ENCODE measurements at regions not wholly inside any gene's neighbourhood (a gene's known extent, or its start where the extent isn't known, plus 50 kb on each side); places are given as distances from the start of the nearest gene placed in this dataset.

GRCh38 chr2:107182981-107183380 lies 297.0 kb upstream of the ST6GAL2 start:
- H3K4me3 ChIP-seq, result no peak overlapping the region
- TF ChIP-seq, protein P1, sequence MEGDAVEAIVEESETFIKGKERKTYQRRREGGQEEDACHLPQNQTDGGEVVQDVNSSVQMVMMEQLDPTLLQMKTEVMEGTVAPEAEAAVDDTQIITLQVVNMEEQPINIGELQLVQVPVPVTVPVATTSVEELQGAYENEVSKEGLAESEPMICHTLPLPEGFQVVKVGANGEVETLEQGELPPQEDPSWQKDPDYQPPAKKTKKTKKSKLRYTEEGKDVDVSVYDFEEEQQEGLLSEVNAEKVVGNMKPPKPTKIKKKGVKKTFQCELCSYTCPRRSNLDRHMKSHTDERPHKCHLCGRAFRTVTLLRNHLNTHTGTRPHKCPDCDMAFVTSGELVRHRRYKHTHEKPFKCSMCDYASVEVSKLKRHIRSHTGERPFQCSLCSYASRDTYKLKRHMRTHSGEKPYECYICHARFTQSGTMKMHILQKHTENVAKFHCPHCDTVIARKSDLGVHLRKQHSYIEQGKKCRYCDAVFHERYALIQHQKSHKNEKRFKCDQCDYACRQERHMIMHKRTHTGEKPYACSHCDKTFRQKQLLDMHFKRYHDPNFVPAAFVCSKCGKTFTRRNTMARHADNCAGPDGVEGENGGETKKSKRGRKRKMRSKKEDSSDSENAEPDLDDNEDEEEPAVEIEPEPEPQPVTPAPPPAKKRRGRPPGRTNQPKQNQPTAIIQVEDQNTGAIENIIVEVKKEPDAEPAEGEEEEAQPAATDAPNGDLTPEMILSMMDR (IDR thresholded peaks at IDR 0.05), result no peak
- no peak overlapping the region for H3K27ac ChIP-seq
- no peak for DNase-seq (ENCODE audit: low spot score)

DNA sequence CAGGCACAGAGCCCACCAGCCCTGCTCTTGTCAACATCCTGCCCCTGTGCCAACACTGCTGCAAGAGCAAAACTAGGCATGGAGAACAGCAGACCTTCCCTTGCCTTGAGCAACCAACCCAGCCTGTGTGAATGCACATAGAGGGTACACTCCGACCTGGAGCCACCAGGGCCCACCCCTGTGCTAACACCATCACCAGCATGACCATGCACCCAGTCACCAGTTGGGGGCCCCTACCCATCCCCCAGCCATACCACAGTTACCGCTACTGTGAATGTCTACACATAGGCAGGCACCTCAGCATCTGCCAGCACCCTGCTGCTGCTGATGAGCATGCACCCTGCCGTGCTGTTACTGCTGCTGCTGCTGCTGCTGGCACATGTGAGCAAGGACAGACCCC lies 301.9 kb upstream of the ST6GAL2 start:
- DNase-seq (ENCODE audit: low spot score), result no peak
- TF ChIP-seq, protein P1 (IDR thresholded peaks at IDR 0.05), result no peak
- H3K27ac ChIP-seq, result no peak overlapping the region

DNA sequence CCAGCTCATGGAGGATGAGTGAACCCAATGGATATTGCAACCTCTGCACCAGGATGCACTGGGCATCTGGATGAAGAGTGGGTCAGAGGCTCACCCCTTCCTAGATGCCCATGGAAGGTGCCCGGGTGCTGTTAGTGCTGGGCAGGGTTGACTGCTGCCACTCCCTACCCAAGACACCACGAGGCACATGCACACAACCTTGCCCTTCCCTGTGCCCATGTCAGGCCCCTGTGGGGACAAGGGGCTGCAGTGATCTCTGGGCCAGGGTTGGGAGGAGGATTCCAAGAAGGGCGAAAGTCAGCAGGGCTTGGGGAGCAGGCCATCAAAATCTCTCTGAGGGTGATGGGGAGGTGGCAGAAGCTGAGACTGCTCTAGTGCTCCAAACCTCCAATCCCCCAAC lies 309.7 kb upstream of the ST6GAL2 start:
- TF ChIP-seq, protein P1 (IDR thresholded peaks at IDR 0.05), result no peak
- H3K4me3 ChIP-seq, result no peak overlapping the region
- DNase-seq (ENCODE audit: low spot score), result no peak
- H3K27ac ChIP-seq, result no peak overlapping the region

More for the DNA sequence above, 301.9 kb upstream of the ST6GAL2 start:
- H3K4me3 ChIP-seq, result no peak overlapping the region

GRCh38 chr2:107197594-107198294 lies 311.8 kb upstream of the ST6GAL2 start:
- Histone ChIP-seq H3K27ac (no peak overlapping the region), H3K4me3 (no peak overlapping the region)
- no peak for DNase-seq (ENCODE audit: low spot score)
- TF ChIP-seq, protein P1 (IDR thresholded peaks at IDR 0.05), result no peak

DNA sequence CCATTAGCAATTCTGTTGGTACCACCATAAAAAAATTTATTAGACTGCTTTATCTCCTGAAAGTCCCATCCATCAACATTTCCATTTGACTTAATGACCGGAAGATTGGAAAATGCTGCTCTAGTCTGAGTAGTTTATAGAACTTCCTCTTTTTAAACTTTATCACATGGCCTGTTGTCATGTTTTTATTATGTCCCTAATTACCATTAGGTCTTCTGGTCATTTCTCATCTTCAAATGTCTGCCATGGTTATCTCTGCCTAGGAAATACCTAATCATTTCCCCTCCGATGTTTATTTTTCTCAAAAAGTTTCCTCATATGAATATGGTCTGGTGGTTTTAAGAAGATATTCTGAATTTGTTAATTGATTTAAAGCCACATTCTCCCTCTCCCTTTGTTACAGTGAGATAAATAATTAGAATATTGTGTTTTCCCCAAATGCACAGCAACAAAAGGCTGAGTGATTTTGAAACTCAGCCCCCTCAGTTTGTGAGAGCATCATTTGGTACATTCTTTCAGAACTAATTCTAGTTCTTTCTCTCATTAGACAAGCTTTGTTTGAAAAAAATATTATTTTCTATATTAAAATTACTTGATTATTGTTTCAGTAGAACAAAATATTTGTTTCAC lies 317.1 kb upstream of the ST6GAL2 start:
- Histone ChIP-seq H3K27ac (no peak overlapping the region), H3K4me3 (no peak overlapping the region)
- TF ChIP-seq, protein P1 (IDR thresholded peaks at IDR 0.05), result no peak
- DNase-seq (ENCODE audit: low spot score), result no peak

DNA sequence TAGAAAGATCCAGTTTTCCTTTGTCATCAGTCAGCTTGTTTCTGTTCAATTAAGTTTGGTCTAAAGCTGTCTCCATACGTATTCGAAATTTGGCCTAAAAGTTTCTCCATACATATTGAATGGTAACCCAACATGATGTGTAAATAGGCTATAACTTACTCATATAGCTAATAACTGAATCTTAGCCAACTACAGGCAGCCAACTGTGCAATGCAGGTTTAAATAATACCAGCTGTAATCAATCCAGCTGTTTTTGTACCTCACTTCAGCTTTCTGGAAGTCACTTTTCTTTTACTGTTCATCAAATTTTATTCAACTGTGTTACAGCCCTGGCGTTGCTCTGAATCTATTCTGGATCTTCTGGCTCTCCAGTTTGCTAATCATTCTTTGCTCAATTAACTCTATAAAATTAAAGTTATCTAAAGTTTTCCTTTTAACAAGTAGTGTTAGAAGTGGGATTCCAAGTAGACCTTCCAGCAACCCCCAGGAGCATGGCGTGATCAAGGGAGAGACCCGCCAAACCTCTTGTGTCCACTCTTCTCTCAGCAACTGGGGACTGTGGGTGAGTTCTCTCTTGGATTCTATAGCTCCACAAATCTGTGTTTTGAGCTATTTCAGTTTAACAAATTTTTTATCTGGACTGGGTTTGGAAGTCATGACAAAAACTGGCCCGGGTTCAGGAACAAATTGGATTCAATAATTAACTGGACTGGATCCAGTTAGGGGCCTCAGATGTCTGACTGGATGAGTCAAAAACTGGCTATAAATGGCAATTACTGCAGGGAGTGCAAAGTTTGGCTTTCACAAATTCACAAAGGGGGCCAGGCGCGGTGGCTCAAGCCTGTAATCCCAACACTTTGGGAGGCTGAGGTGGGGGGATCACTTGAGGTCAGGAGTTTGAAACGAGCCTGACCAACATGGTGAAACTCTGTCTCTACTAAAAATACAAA lies 329.7 kb upstream of the ST6GAL2 start:
- TF ChIP-seq, protein P1 (IDR thresholded peaks at IDR 0.05), result no peak
- Histone ChIP-seq H3K4me3 (no peak overlapping the region), H3K27ac (no peak overlapping the region)
- DNase-seq (ENCODE audit: low spot score), result no peak
